Esophagus (tissue), 2 donors: ENCODE measurements at regions not wholly inside any gene's neighbourhood (a gene's known extent, or its start where the extent isn't known, plus 50 kb on each side); places are given as distances from the start of the nearest gene placed in this dataset.
"Not testable (repeated sequence)": the region's sequence is repeated elsewhere in the genome, so short reads cannot be mapped to it uniquely, and the experiment has no call there.

Source experiments
- H3K27ac ChIP-seq, 2 donors: one replicate each; pipeline ENCODE4 v1.5.1; 2013; ENCODE audit warnings: low read depth in 2 of 2, mild to moderate bottlenecking in 2 of 2, inconsistent platforms in 1 of 2, low read length in 1 of 2, moderate library complexity in 1 of 2
- H3K27me3 ChIP-seq, 2 donors: one replicate each; pipeline ENCODE4 v1.6.1; 2013; ENCODE audit warnings: low read length in 2 of 2, control low read depth in 1 of 2, mild to moderate bottlenecking in 1 of 2; ENCODE audit not compliant: insufficient read depth in 2 of 2, control insufficient read depth in 1 of 2
- H3K36me3 ChIP-seq, 2 donors: one replicate each; pipeline ENCODE4 v1.6.1; 2013; ENCODE audit warnings: low read length in 1 of 2; ENCODE audit not compliant: control insufficient read depth in 2 of 2, insufficient read depth in 2 of 2
- H3K4me1 ChIP-seq, 2 donors: one replicate each; pipeline ENCODE4 v1.6.1; 2013; ENCODE audit warnings: low read length in 1 of 2; ENCODE audit not compliant: control insufficient read depth in 2 of 2, insufficient read depth in 2 of 2
- H3K4me3 ChIP-seq, 2 donors: one replicate each; pipeline ENCODE4 v1.5.1; 2013; ENCODE audit warnings: low read length in 2 of 2, mild to moderate bottlenecking in 2 of 2, low read depth in 1 of 2, moderate library complexity in 1 of 2
- H3K9me3 ChIP-seq, 2 donors: one replicate each; pipeline ENCODE4 v1.6.1; 2013; ENCODE audit warnings: mild to moderate bottlenecking in 2 of 2, low read depth in 1 of 2, low read length in 1 of 2, moderate library complexity in 1 of 2; ENCODE audit not compliant: control insufficient read depth in 2 of 2, insufficient read depth in 1 of 2
- WGBS, 2 donors: extraction: QIAGEN DNeasy Blood & Tissue Kit; methylation state at CpG; one replicate each; pipeline ENCODE4 v1.1.7; 2013; 5-methylcytosine and 5-hydroxymethylcytosine counted together
- donor health status: healthy with polysubstance abuse.
- donor health status: Bipolar disorder and iron deficiency.

DNA sequence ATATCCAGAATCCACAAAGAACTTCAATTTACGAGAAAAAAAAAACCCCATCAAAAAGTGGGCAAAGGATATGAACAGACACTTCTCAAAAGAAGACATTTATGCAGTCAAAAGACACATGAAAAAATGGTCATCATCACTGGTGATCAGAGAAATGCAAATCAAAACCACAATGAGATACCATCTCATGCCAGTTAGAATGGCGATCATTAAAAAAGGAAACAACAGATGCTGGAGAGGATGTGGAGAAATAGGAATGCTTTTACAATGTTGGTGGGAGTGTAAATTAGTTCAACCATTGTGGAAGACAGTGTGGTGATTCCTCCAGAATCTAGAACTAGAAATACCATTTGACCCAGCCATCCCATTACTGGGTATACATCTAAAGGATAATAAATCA, 419.9 kb upstream of the DDI1 start:
- not testable (repeated sequence) for H3K4me1 ChIP-seq, H3K36me3 ChIP-seq, H3K9me3 ChIP-seq, H3K27me3 ChIP-seq, H3K4me3 ChIP-seq, H3K27ac ChIP-seq
- 67 to 80% methylated on average over 2 of the region's 2 CpGs for WGBS, 2 donors

GRCh38 chr11:103618528-103618927, 417.9 kb upstream of the DDI1 start:
- no peaks in the 10 kb centered on the region for H3K9me3 ChIP-seq
- H3K4me1 ChIP-seq = no peaks in the 10 kb centered on the region
- H3K27ac ChIP-seq = no peak overlapping the region
- H3K27me3 ChIP-seq = no peaks in the 10 kb centered on the region
- no peaks in the 10 kb centered on the region for H3K36me3 ChIP-seq
- WGBS, 2 donors = 79 to 90% methylated on average over 3 of the region's 3 CpGs
- no peak overlapping the region for H3K4me3 ChIP-seq

GRCh38 chr11:103619480-103619879, 417.0 kb upstream of the DDI1 start:
- WGBS, 2 donors = 48 to 51% methylated on average over 5 of the region's 5 CpGs
- H3K27ac ChIP-seq = no peak overlapping the region
- H3K36me3 ChIP-seq = no peaks in the 10 kb centered on the region
- no peak overlapping the region for H3K4me3 ChIP-seq
- no peaks in the 10 kb centered on the region for H3K4me1 ChIP-seq
- no peaks in the 10 kb centered on the region for H3K27me3 ChIP-seq
- no peaks in the 10 kb centered on the region for H3K9me3 ChIP-seq

DNA sequence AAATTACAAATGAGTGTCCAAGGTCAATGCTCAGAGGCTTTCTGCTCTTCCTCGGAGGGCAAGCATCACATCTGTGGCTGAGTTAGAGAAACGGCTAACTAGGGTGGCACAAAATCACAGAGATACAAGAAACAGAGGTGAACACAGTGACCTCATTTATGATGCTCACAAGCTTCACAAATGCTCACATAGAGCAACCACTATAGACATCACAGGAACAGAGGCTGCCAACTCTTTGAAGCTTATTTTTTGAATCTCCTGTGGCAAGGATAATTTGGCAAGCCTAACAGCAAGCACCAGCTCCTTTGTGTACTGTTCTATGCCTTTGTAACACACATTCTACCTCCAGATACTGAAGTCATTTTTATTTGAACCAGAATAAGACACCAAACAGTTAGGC, 416.5 kb upstream of the DDI1 start:
- H3K27ac ChIP-seq = no peak overlapping the region
- WGBS, 2 donors = 24 to 52% methylated on average over 2 of the region's 2 CpGs
- H3K27me3 ChIP-seq = no peaks in the 10 kb centered on the region
- H3K4me1 ChIP-seq = no peaks in the 10 kb centered on the region
- no peaks in the 10 kb centered on the region for H3K36me3 ChIP-seq
- H3K4me3 ChIP-seq = no peak overlapping the region
- no peaks in the 10 kb centered on the region for H3K9me3 ChIP-seq

DNA sequence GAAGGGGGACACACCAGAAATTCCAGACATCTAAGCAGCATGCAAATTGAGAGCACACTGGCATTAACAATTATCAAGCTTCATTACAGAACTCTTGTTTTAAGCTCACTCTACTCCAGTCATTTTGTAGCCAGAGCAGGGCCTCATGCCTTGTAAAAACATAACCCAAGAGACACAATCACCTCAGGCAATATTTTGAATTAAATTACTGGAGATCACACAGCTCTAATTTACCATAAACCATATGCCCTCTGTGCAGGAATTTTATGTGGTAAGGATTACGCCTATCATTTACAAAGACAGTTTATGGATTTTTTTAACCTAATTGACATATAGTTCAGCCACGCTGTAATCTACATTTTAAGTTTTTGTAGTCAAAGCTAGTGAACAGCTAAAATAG, 414.1 kb upstream of the DDI1 start:
- Histone ChIP-seq H3K4me1 (no peaks in the 10 kb centered on the region), H3K27me3 (no peaks in the 10 kb centered on the region), H3K4me3 (no peak overlapping the region), H3K27ac (no peak overlapping the region), H3K36me3 (no peaks in the 10 kb centered on the region), H3K9me3 (no peaks in the 10 kb centered on the region)
- 84 to 92% methylated on average over 2 of the region's 2 CpGs for WGBS, 2 donors

- 62 to 68% methylated on average over 1 of the region's 1 CpG for WGBS, 2 donors
- Histone ChIP-seq H3K4me1 (no peaks in the 10 kb centered on the region), H3K27me3 (no peaks in the 10 kb centered on the region), H3K27ac (no peak overlapping the region), H3K36me3 (no peaks in the 10 kb centered on the region), H3K4me3 (no peak overlapping the region), H3K9me3 (no peaks in the 10 kb centered on the region)
Observed at GRCh38 chr11:103623933-103624332, 412.5 kb upstream of the DDI1 start.

GRCh38 chr11:103624708-103625623, 411.5 kb upstream of the DDI1 start:
- H3K4me3 ChIP-seq = no peak overlapping the region
- no peaks in the 10 kb centered on the region for H3K36me3 ChIP-seq
- no peaks in the 10 kb centered on the region for H3K9me3 ChIP-seq
- H3K27me3 ChIP-seq = no peaks in the 10 kb centered on the region
- H3K4me1 ChIP-seq = no peaks in the 10 kb centered on the region
- H3K27ac ChIP-seq = no peak overlapping the region
- 73 to 75% methylated on average over 5 of the region's 5 CpGs for WGBS, 2 donors

DNA sequence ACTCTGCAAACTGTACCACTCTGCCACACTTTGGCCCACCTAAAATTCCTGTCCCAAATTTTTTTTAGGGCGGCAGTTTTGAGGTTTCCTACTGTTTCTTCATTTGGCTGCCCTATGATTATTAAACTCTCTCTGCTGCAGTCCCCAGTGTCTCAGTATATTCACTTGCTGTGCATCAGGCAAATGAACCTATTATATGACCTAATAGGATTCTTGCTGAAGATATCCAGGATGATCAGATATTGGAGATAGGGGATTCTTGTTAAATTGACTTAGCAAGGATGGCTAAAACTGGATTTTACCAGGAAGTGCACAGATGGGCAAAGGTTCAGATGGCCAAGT, 410.8 kb upstream of the DDI1 start:
- Histone ChIP-seq H3K4me3 (no peak overlapping the region), H3K9me3 (no peaks in the 10 kb centered on the region)
- 1 to 7% methylated on average over 1 of the region's 1 CpG for WGBS, 2 donors

DNA sequence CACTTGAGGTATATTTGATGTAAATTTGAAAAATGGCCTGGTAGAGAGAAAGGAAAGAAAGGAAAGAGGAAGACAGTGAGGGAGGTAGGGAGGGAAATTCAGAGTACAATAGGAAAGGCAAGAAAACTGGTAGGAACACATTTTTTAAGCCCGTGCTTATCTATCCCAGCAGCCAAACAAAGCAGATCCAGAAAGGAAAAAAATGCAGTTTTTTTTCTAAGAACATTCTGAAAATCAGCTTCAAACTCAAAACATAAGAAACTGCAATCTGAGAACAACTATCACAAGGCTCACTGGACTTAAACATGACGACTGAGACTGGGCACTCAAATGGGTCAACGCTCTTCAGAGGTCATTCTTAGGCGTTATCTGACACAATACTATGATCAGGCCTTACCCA, 408.3 kb upstream of the DDI1 start:
- WGBS, 2 donors = 79 to 80% methylated on average over 4 of the region's 4 CpGs
- Histone ChIP-seq H3K4me3 (no peak overlapping the region), H3K36me3 (no peaks in the 10 kb centered on the region), H3K27me3 (no peaks in the 10 kb centered on the region), H3K4me1 (no peaks in the 10 kb centered on the region), H3K9me3 (no peaks in the 10 kb centered on the region), H3K27ac (no peak overlapping the region)

More for the DNA sequence above, 410.8 kb upstream of the DDI1 start:
- Histone ChIP-seq H3K27ac (no peak overlapping the region), H3K27me3 (no peaks in the 10 kb centered on the region), H3K4me1 (no peaks in the 10 kb centered on the region), H3K36me3 (no peaks in the 10 kb centered on the region)

DNA sequence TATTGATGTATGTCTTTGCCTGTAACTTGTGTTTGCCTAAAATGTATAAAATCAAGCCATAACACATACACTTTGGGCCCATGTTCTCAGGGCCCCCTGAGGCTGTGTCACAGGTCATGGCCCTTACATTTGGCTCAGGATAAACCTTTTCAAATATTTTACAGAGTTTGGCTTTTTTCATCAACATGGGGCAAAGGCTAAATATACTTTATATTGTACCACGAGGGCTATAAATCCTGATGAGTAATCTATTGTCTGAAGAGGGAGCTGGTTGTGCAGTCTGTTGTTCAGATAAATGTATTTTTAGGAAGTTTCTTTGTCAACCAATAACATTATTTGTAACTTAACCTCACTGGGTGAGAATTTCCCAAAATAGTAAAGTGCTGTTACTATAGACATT, 404.6 kb upstream of the DDI1 start:
- H3K36me3 ChIP-seq = no peaks in the 10 kb centered on the region
- H3K4me3 ChIP-seq = no peak overlapping the region
- 9 to 33% methylated on average over 1 of the region's 1 CpG for WGBS, 2 donors
- no peaks in the 10 kb centered on the region for H3K4me1 ChIP-seq
- H3K27me3 ChIP-seq = no peaks in the 10 kb centered on the region
- H3K9me3 ChIP-seq = no peaks in the 10 kb centered on the region
- H3K27ac ChIP-seq = no peak overlapping the region
